ENCODE measurements at regions not wholly inside any gene's neighbourhood (a gene's known extent, or its start where the extent isn't known, plus 50 kb on each side); places are given as distances from the start of the nearest gene placed in this dataset.

DNA sequence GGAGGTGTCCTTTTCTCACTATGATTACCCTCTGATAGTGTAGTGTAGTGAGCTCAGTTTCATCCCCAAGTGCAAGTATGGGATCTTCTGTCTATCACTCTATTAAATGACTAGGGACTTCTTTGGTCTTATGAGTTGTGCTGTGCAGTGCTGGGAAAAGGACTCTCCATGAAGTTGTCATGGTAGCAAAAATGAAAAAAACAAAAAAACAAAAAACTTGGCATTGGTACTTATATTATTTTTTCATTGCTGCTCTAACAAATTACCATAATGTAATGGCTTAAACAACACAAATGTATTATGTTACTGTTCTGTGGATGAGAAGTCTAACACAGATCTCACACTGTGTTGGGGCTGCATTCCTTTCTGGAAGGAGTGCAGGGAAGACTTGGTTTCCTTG, 393.1 kb upstream of the NOVA1 start:
- TF ChIP-seq TCF7L2 (IDR thresholded peaks at IDR 0.05; ENCODE audit: low read depth, low read length) (no peak), POLR2AphosphoS5 (IDR thresholded peaks at IDR 0.05; ENCODE audit: low read depth, low read length) (no peak)
- TF ChIP-seq, protein P1, sequence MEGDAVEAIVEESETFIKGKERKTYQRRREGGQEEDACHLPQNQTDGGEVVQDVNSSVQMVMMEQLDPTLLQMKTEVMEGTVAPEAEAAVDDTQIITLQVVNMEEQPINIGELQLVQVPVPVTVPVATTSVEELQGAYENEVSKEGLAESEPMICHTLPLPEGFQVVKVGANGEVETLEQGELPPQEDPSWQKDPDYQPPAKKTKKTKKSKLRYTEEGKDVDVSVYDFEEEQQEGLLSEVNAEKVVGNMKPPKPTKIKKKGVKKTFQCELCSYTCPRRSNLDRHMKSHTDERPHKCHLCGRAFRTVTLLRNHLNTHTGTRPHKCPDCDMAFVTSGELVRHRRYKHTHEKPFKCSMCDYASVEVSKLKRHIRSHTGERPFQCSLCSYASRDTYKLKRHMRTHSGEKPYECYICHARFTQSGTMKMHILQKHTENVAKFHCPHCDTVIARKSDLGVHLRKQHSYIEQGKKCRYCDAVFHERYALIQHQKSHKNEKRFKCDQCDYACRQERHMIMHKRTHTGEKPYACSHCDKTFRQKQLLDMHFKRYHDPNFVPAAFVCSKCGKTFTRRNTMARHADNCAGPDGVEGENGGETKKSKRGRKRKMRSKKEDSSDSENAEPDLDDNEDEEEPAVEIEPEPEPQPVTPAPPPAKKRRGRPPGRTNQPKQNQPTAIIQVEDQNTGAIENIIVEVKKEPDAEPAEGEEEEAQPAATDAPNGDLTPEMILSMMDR (IDR thresholded peaks at IDR 0.05) = no peak
